ENCODE measurements at regions not wholly inside any gene's neighbourhood (a gene's known extent, or its start where the extent isn't known, plus 50 kb on each side); places are given as distances from the start of the nearest gene placed in this dataset.
"Not testable (repeated sequence)": the region's sequence is repeated elsewhere in the genome, so short reads cannot be mapped to it uniquely, and the experiment has no call there.

DNA sequence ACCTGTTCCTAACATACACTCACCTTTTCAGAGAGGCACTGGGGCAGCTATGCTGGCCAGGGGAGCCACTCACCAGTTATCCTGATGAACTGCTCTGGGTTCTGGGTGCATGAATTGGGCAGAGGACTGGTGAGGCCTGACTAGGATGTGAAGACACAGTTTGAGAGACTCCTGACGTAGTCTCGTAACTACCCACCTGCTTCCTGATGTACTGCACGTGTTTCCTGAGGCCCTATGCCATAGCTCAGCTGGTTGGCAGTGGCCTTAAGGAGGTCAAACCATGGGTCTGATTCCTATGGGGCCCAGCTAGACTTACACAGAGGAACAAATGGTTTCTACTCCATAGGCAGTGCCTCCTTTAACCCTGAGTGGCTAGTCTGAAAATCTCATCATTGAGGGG is 351.7 kb upstream of the FRG2C start:
- DNase-seq (ENCODE audit: low spot score) = not testable (repeated sequence)

- DNase-seq (ENCODE audit: low spot score) = not testable (repeated sequence)
Measured at GRCh38 chr3:75319776-75320175, 344.4 kb upstream of the FRG2C start.

DNA sequence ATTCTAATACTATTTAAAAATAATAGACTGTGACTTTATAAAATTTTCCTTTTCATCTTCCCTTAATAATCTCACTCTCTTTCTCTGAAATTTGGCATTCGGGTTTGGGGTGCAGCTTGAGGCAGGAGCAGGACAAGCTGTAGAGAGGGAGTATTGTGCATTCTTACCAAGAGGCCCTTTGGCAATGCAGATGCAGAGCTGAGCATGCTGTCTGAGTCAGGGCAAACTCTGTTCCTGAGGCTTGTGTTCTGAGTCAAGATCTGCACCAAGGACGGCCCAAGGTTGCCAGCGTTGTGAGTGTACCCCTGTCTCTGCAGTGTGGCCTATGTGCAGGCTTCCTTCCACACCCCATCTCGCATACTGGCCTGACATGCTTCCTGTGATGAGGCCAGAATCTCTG is 343.8 kb upstream of the FRG2C start:
- DNase-seq (ENCODE audit: low spot score) = no peak

GRCh38 chr3:75321060-75321459 is 343.1 kb upstream of the FRG2C start:
- DNase-seq (ENCODE audit: low spot score) = no peak

GRCh38 chr3:75323936-75324335 is 340.2 kb upstream of the FRG2C start:
- not testable (repeated sequence) for DNase-seq (ENCODE audit: low spot score)

GRCh38 chr3:75325716-75326115 is 338.4 kb upstream of the FRG2C start:
- DNase-seq (ENCODE audit: low spot score) = no peak

- no peak for DNase-seq (ENCODE audit: low spot score)
Measured at GRCh38 chr3:75327453-75327852, 336.7 kb upstream of the FRG2C start.

DNA sequence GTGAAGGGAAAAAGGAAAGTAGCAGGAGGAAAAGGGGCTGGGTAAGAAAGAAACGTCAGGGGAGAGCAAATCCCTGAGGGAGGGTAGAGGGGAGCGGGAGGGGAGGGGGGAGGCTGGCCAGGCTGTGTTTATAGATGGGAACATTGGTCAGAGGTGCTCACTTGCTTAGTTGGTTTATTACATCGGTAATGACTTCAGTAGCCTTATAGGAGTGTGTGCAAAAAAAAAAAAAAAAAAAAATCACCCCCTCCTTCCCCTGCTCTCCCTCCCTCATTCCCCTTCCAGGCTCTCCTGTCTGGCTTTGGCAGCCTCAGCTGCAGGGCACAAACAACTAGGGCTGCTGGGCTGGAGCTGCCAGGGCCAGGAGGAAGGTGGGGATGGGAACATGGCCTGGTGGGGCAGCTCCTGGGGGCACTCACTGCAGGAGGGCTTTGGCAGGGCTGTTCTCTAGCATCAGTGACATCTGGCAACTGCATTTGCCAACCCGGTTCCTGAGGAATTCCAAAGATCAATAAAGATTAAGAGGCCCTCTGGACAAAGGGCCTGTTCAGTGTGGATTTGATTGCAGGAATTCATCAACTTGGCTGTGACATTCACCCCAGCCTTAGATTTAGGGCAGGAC is 334.5 kb upstream of the FRG2C start:
- no peak for DNase-seq (ENCODE audit: low spot score)

DNA sequence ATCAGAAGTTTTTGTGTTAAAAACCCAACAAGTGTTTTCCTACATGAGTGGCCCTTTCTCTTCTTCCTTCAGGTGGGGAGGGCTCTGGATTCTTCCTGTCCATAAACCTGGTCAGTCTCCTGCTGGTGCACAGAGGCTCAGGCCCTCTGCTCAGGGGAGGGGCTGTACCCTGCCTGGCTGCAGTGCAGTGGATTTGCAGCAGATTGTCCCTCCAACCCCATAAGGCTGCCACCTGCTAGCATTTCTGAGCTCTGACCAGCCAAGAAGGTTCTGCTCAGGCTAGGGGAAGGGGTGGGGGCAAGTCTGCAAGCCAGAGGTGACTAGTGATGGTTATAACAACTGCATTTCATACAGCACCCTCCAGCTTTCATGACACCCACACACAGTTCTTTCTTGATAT is 333.7 kb upstream of the FRG2C start:
- not testable (repeated sequence) for DNase-seq (ENCODE audit: low spot score)

DNA sequence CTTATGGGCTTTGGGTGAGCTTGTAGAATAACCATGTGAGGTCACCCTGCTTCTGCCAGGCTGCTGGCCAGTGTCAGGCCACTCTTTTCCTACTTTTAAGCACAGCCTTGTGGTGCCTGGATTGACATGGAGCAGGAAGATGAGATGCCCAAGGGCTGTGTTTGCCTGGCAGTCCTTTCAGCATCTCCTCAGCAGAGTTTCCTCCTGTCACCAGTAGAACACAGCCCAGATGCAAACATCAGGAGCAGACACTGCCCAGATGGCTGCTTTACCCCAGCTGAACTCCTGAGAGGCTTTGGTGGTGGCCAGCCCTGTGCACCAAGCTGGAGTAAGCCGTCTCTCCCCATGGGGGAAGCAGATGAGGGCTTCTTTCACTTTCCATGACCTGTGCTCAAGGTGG is 332.0 kb upstream of the FRG2C start:
- DNase-seq (ENCODE audit: low spot score) = not testable (repeated sequence)

DNA sequence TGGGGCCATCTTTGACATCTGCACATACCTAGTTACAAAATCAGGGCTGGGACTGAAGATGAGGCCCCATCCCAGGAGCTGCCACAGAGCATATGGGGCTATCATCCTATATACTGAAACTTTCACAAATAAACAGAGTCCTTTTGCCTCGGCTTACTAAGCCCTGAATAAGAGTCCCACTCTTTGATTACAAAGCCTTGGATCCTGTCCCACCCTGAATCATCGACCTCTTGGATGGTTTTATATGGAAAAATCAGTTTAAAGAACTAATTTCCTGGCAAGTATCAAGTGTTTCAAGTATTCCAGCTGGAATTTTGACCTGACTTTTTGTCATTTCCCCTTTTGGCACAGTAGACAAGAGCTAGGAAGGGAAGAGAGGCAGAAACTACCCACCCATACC is 331.3 kb upstream of the FRG2C start:
- DNase-seq (ENCODE audit: low spot score) = no peak

- no peak for DNase-seq (ENCODE audit: low spot score)
Measured at GRCh38 chr3:75334299-75334698, 329.8 kb upstream of the FRG2C start.

- DNase-seq (ENCODE audit: low spot score) = no peak
Measured at GRCh38 chr3:75337226-75337900, 326.8 kb upstream of the FRG2C start.

DNA sequence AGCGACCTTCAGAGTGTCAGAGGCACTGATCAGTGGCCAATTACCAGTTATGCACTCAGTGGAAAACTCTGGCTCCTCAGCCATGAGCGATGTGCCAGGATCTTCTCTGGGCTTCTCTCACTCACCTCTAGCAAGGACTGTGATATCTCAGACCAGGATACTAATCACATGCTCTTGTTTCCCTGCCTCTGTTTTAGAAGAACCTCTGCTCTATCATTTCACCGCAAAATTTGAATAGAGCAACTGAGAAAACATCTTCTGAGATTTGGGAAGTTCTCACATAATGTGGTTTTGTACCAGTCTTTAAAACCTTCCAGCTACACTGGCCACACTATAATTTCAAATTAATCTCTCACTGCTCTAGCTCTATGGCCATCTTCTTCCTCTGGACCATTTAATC is 325.8 kb upstream of the FRG2C start:
- DNase-seq (ENCODE audit: low spot score) = no peak

GRCh38 chr3:75341324-75342067 is 322.6 kb upstream of the FRG2C start:
- no peak for DNase-seq (ENCODE audit: low spot score)

DNA sequence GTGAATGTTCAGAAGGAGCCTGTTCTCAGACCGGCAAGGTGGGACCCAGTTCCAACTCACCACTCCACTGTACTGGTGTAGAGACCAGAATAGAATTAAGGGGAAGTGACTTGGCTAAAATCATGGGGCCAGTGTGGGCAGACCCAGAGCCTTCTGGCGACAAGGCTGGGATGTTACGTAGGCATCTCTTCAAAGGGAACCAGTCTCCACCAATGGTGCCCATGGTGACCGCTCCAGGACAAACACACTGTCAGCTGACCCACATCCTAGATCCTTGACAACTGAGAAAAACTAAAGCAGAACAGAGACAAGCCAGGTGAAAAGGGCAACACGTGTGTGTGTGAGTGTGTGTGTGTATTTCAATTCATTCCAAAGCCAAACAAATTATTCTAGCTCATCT is 321.7 kb upstream of the FRG2C start:
- DNase-seq (ENCODE audit: low spot score) = no peak

DNA sequence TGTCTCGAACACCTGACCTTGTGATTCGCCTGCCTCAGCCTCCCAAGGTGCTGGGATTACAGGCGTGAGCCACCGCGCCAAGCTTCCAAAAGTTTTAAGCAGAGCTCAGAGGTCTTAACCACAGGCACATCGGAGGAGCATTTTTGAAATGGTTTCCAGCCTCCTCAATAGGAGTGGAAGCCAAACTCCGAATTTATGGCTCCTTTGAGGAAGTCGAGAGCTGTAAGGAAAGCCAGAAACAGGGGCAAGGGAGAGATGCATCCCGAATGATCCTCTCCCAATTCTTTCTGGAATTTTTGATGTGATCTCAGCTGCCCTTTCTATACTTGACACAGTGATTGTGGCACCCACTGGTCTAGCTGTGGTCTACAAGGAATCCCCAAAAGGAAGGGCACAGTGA is 313.6 kb upstream of the FRG2C start:
- DNase-seq (ENCODE audit: low spot score) = not testable (repeated sequence)

GRCh38 chr3:75362086-75362784 is 301.9 kb upstream of the FRG2C start:
- DNase-seq (ENCODE audit: low spot score) = peak; percentile 79

DNA sequence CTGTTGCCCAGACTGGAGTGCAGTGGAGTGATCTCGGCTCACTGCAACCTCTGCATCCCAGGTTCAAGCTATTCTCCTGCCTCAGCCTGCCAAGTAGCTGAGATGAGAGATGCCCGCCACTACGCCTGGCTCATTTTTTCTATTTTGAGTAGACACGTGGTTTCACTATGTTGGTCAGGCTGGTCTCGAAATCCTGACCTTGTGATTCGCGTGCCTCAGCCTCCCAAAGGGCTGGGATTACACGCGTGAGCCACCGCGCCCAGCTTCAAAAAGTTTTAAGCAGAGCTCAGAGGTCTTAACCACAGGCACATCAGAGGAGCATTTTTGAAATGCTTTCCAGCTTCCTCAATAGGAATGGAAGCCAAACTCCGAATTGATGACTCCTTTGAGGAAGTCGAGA is 291.2 kb upstream of the FRG2C start:
- DNase-seq (ENCODE audit: low spot score) = not testable (repeated sequence)

- not testable (repeated sequence) for DNase-seq (ENCODE audit: low spot score)
Measured at GRCh38 chr3:75379840-75380239, 284.3 kb upstream of the FRG2C start.

DNA sequence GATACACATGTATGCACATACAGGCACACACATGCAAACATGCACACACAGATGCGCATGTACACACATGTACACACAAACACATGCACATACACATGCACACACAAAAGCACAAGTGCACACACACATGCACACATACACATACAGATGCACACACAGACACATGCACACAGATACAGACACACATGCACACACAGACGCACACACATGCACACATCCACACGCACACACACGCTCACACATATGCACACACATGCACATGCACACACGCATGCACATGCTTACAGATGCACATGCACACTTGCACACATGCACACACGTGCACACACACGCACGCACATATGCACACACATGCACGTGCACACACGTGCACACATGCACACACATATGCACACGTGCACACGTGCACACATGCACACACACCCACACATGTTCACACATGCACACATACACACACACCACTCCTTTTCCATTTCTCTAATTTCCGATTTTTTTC is 283.8 kb upstream of the FRG2C start:
- DNase-seq (ENCODE audit: low spot score) = no peak

GRCh38 chr3:75384016-75384415 is 280.1 kb upstream of the FRG2C start:
- not testable (repeated sequence) for DNase-seq (ENCODE audit: low spot score)
